ENCODE measurements at regions not wholly inside any gene's neighbourhood (a gene's known extent, or its start where the extent isn't known, plus 50 kb on each side); places are given as distances from the start of the nearest gene placed in this dataset.

GRCh38 chr2:35356332-35356731, 999.2 kb upstream of the CRIM1 start:
- no peak overlapping the region for H3K27ac ChIP-seq (ENCODE audit: low read depth in 2 of 2, low read length in 2 of 2)

GRCh38 chr2:35355056-35355455, 1000.5 kb upstream of the CRIM1 start:
- no peak for FAIRE-seq
- Histone ChIP-seq H3K4me1 (ENCODE audit: control insufficient read depth in 2 of 3, insufficient read depth in 2 of 3, low read depth in 1 of 3, low read length in 3 of 3) (no peaks in the 10 kb centered on the region), H3K36me3 (ENCODE audit: control insufficient read depth in 2 of 3, insufficient read depth in 3 of 3, low read length in 3 of 3) (no peaks in the 10 kb centered on the region), H3K9ac (ENCODE audit: low read length in 3 of 3) (no peak overlapping the region), H3K27me3 (ENCODE audit: control insufficient read depth, insufficient read depth, low read length) (no peaks in the 10 kb centered on the region), H3K4me3 (ENCODE audit: low read length in 3 of 3) (no peak overlapping the region), H3K27ac (ENCODE audit: low read depth in 2 of 2, low read length in 2 of 2) (no peak overlapping the region), H3K9me3 (ENCODE audit: control insufficient read depth in 2 of 3, insufficient read depth in 1 of 3, low read length in 3 of 3) (peaks cover 0 to 5% (median 0%) of the 10 kb centered on the region in 3 donors)
- no peak for TF ChIP-seq CTCF (IDR thresholded peaks at IDR 0.05; ENCODE audit: borderline replicate concordance, extremely low read depth, insufficient read depth)
- intact Hi-C loops (cut with DNase I), result no loop called here
- no peak for DNase-seq

More at GRCh38 chr2:35356332-35356731, 999.2 kb upstream of the CRIM1 start:
- peaks cover 0 to 5% (median 0%) of the 10 kb centered on the region in 3 donors for H3K9me3 ChIP-seq (ENCODE audit: control insufficient read depth in 2 of 3, insufficient read depth in 1 of 3, low read length in 3 of 3)
- no peak overlapping the region for H3K9ac ChIP-seq (ENCODE audit: low read length in 3 of 3)
- intact Hi-C loops (cut with DNase I), result no loop called here
- no peaks in the 10 kb centered on the region for H3K36me3 ChIP-seq (ENCODE audit: control insufficient read depth in 2 of 3, insufficient read depth in 3 of 3, low read length in 3 of 3)
- DNase-seq, result no peak
- no peaks in the 10 kb centered on the region for H3K4me1 ChIP-seq (ENCODE audit: control insufficient read depth in 2 of 3, insufficient read depth in 2 of 3, low read depth in 1 of 3, low read length in 3 of 3)
- no peaks in the 10 kb centered on the region for H3K27me3 ChIP-seq (ENCODE audit: control insufficient read depth, insufficient read depth, low read length)
- H3K4me3 ChIP-seq (ENCODE audit: low read length in 3 of 3), result no peak overlapping the region
- no peak for TF ChIP-seq CTCF (IDR thresholded peaks at IDR 0.05; ENCODE audit: borderline replicate concordance, extremely low read depth, insufficient read depth)
- FAIRE-seq, result no peak

- intact Hi-C loops (cut with DNase I), result no loop called here
Measured at GRCh38 chr2:35347561-35347960, 1008.0 kb upstream of the CRIM1 start.

More at GRCh38 chr2:35347561-35347960, 1008.0 kb upstream of the CRIM1 start:
- no peak overlapping the region for H3K4me3 ChIP-seq (ENCODE audit: low read length in 3 of 3)
- DNase-seq (peak in 1 of 5 donors; percentile 7), FAIRE-seq (no peak)
- no peak overlapping the region for H3K27ac ChIP-seq (ENCODE audit: low read depth in 2 of 2, low read length in 2 of 2)
- no peak for TF ChIP-seq CTCF (IDR thresholded peaks at IDR 0.05; ENCODE audit: borderline replicate concordance, extremely low read depth, insufficient read depth)
- H3K4me1 ChIP-seq (ENCODE audit: control insufficient read depth in 2 of 3, insufficient read depth in 2 of 3, low read depth in 1 of 3, low read length in 3 of 3), result no peaks in the 10 kb centered on the region
- H3K9me3 ChIP-seq (ENCODE audit: control insufficient read depth in 2 of 3, insufficient read depth in 1 of 3, low read length in 3 of 3), result no peaks in the 10 kb centered on the region
- no peaks in the 10 kb centered on the region for H3K36me3 ChIP-seq (ENCODE audit: control insufficient read depth in 2 of 3, insufficient read depth in 3 of 3, low read length in 3 of 3)
- no peaks in the 10 kb centered on the region for H3K27me3 ChIP-seq (ENCODE audit: control insufficient read depth, insufficient read depth, low read length)
- no peak overlapping the region for H3K9ac ChIP-seq (ENCODE audit: low read length in 3 of 3)

Data from kidney (tissue), 13 donors.